ENCODE measurements at regions not wholly inside any gene's neighbourhood (a gene's known extent, or its start where the extent isn't known, plus 50 kb on each side); places are given as distances from the start of the nearest gene placed in this dataset.

DNA sequence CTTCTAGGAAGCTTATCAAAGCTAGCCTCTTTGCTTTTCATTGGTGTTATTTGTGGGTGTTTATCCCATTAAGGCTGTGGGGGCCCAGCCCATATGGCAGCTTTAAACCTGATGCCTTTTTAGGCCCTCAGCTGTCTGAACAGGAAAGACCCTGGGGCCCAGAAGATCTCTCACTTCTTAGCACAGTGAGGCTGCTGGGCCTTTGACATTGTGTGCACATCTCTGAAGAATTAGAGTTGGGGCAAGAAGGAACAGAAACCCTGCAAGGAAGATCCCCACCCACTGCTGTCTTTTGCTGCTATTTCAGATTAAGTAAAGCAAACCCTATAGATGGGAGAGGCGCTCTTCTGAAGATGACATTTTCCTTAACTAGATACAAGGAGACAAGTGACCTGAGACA, 250.0 kb downstream of the SMAD2 start:
- Histone ChIP-seq H3K9ac (ENCODE audit: insufficient read depth in 1 of 2, low read depth in 2 of 2, low read length in 2 of 2) (no peak overlapping the region), H3K4me3 (no peak overlapping the region), H3K9me1 (ENCODE audit: control insufficient read depth, insufficient read depth, low read length) (no peaks in the 10 kb centered on the region), H4K20me1 (replicated peaks; ENCODE audit: control insufficient read depth, insufficient read depth, low read length) (no peaks in the 10 kb centered on the region), H3K27me3 (ENCODE audit: control insufficient read depth in 2 of 2, insufficient read depth in 2 of 2, low read length in 2 of 2) (no peaks in the 10 kb centered on the region), H3K4me1 (replicated peaks in 1 of 2; ENCODE audit: control insufficient read depth in 2 of 2, insufficient read depth in 2 of 2, low read length in 2 of 2) (no peaks in the 10 kb centered on the region), H3K79me2 (ENCODE audit: control insufficient read depth, insufficient read depth, low read length) (no peaks in the 10 kb centered on the region), H2AFZ (ENCODE audit: low read depth, low read length) (no peak overlapping the region), H3K36me3 (ENCODE audit: control insufficient read depth, insufficient read depth, low read length) (no peaks in the 10 kb centered on the region), H3K4me2 (ENCODE audit: insufficient read depth, low read length) (no peak overlapping the region), H3K9me3 (replicated peaks; ENCODE audit: control insufficient read depth, insufficient read depth, low read depth, low read length) (no peaks in the 10 kb centered on the region), H3K27ac (ENCODE audit: extremely low read depth, low read depth, low read length) (no peak overlapping the region)
- in situ Hi-C loops (cut with MboI), result no loop called here
- CTCF ChIA-PET (ENCODE audit: low intra/inter-chr PET ratio), result no interaction called here
- TF ChIP-seq MCM3 (IDR thresholded peaks at IDR 0.05) (no peak), GABPB2 (CRISPR knock-in tag; conservative IDR thresholded peaks at IDR 0.05) (no peak), RAD21 (CRISPR knock-in tag; conservative IDR thresholded peaks at IDR 0.05 in 1 of 2, IDR thresholded peaks at IDR 0.05 in 1 of 2) (no peak), COPS2 (conservative IDR thresholded peaks at IDR 0.05) (no peak), SAFB2 (IDR thresholded peaks at IDR 0.05; ENCODE audit: borderline replicate concordance, low read depth, low read length, severe bottlenecking) (no peak), POLR2AphosphoS5 (IDR thresholded peaks at IDR 0.05; ENCODE audit: control insufficient read depth, insufficient read depth, low read depth, low read length) (no peak), RBM17 (IDR thresholded peaks at IDR 0.05; ENCODE audit: borderline replicate concordance, low read depth, low read length) (no peak), FOXK2 (conservative IDR thresholded peaks at IDR 0.05 in 1 of 2, IDR thresholded peaks at IDR 0.05 in 1 of 2; ENCODE audit: low read depth in 2 of 2) (no peak), ARID2 (IDR thresholded peaks at IDR 0.05) (no peak)
- TF ChIP-seq, protein P1, sequence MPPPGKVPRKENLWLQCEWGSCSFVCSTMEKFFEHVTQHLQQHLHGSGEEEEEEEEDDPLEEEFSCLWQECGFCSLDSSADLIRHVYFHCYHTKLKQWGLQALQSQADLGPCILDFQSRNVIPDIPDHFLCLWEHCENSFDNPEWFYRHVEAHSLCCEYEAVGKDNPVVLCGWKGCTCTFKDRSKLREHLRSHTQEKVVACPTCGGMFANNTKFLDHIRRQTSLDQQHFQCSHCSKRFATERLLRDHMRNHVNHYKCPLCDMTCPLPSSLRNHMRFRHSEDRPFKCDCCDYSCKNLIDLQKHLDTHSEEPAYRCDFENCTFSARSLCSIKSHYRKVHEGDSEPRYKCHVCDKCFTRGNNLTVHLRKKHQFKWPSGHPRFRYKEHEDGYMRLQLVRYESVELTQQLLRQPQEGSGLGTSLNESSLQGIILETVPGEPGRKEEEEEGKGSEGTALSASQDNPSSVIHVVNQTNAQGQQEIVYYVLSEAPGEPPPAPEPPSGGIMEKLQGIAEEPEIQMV (tag; conservative IDR thresholded peaks at IDR 0.05; ENCODE audit: low read depth), result no peak
- DNase-seq (ENCODE audit: extremely low read depth in 1 of 4, low spot score in 3 of 4) (no peak), ATAC-seq (no peak), FAIRE-seq (no peak)
- POLR2A ChIA-PET, result no interaction called here
- 0% methylated on average over 1 of the region's 1 CpG for WGBS (ENCODE audit: insufficient coverage, low coverage, missing lambda C conversion rate)
- BruUV-seq (replicated peaks), result no TSS peak
- intact Hi-C loops (cut with micrococcal nuclease), result no loop called here

Data from K562 (cell line).